GM13977 (cell line): ENCODE measurements at regions not wholly inside any gene's neighbourhood (a gene's known extent, or its start where the extent isn't known, plus 50 kb on each side); places are given as distances from the start of the nearest gene placed in this dataset.

Experiments
- DNase-seq: peaks from one replicate; pipeline ENCODE4 v3.0.0; 2012; ENCODE audit warnings: low spot score
- in situ Hi-C: fragments of 300-500 bp; cut with MboI; formaldehyde crosslinking; loops from one replicate; pipeline ENCODE4 v1.12.0; 2022; ENCODE audit warnings: low sequenced_read_pairs, low pct_unique_long_range_greater_than_20kb, mixed read lengths, inconsistent platforms; ENCODE audit not compliant: unreplicated experiment
- TF ChIP-seq, protein P1 (sequence below): IDR thresholded peaks from 2 replicates; pipeline ENCODE4 v1.5.1; 2012; ENCODE audit warnings: mild to moderate bottlenecking, control low read depth; ENCODE audit not compliant: insufficient read depth; ENCODE audit errors: extremely low read depth, missing control alignments

DNA sequence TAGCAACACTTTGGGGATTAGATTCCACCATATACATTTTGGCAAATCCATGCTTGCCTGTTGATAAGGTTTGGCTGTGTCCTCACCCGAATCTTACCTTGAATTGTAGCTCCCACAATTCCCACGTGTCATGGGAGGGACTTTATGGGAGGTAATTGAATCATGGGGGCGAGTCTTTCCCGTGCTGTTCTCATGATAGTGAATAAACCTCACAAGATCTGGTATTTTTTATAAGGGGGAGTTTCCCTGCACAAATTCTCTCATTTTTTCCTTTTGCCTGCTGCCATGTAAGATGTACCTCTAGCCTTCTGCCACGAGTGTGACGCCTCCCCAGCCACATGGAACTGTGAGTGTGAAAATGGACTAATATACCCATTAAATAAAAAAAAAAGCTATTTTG, 265.3 kb downstream of the MRPL39 start:
- DNase-seq: no peak
- in situ Hi-C loops: no loop called here
- TF ChIP-seq, protein P1, sequence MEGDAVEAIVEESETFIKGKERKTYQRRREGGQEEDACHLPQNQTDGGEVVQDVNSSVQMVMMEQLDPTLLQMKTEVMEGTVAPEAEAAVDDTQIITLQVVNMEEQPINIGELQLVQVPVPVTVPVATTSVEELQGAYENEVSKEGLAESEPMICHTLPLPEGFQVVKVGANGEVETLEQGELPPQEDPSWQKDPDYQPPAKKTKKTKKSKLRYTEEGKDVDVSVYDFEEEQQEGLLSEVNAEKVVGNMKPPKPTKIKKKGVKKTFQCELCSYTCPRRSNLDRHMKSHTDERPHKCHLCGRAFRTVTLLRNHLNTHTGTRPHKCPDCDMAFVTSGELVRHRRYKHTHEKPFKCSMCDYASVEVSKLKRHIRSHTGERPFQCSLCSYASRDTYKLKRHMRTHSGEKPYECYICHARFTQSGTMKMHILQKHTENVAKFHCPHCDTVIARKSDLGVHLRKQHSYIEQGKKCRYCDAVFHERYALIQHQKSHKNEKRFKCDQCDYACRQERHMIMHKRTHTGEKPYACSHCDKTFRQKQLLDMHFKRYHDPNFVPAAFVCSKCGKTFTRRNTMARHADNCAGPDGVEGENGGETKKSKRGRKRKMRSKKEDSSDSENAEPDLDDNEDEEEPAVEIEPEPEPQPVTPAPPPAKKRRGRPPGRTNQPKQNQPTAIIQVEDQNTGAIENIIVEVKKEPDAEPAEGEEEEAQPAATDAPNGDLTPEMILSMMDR: no peak

DNA sequence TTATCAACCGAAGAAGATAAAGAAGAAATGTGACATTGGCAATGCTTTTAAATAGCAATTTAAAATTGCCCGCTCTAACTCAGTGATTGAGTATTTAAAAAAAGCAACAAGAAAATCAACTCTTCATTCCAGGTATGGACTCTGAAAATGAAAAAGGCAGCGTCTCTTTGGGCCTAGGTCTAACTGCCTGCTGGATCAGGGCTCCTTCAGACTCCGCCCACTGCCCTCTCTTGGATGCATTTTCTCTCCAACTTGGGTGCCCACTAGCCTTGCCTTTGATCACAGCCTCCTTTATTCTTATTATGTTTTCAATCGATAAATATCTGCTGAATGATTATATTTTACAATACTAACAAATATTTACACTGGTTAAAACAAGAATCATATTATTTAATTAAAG, 268.9 kb downstream of the MRPL39 start:
- TF ChIP-seq, protein P1: no peak
- no peak for DNase-seq
- in situ Hi-C loops: no loop called here

DNA sequence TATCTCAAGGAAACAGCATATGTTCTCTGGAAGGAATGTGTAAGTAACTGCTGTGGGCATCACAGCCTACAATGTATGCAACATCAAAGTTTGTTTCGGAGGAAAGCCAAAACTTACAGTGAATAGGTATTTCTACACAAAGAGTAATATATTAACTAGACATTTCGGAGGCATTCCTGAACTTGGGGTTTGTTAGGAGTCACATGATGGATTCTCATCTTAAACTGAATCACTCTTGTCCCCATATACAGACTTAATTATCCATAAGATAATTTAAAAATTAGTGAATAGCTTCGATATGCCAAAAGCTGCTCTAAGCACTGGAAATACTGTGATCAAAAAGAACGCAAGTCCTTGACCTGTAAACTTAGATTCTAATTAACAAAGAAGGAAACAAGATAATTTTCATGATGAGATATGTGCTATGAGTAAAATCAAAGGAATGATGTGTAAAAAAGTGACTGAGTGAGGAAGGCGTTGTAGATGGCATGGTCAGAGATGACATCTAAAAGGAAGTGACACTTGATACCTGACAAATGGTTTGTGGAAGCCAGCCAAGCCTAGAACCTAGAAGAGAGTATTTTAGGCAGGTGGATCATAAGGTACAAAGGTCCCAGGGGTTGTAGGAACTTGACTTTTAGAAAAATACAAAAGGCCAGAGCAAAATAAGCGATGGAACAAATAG, 273.1 kb downstream of the MRPL39 start:
- no peak for DNase-seq
- TF ChIP-seq, protein P1: no peak
- in situ Hi-C loops: no loop called here

DNA sequence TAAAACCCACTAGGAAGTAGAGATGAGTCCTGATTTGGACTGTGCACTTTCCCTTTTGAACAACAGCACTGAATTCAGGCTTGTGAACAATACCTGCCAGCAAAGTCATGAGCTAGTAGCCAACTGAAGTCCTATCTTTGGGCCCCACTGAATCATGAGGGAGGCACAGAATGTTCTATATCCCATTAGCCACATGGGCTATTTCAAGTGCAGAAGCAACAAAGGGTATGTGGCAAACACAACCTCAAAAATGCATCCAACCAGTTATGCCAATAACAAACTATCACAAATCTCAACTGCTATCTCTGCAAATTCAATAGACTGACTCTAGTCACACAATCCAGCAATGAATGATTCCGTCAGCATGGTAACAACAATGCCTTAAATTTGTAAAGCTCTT, 276.0 kb downstream of the MRPL39 start:
- in situ Hi-C loops: no loop called here
- no peak for DNase-seq
- TF ChIP-seq, protein P1: no peak

DNA sequence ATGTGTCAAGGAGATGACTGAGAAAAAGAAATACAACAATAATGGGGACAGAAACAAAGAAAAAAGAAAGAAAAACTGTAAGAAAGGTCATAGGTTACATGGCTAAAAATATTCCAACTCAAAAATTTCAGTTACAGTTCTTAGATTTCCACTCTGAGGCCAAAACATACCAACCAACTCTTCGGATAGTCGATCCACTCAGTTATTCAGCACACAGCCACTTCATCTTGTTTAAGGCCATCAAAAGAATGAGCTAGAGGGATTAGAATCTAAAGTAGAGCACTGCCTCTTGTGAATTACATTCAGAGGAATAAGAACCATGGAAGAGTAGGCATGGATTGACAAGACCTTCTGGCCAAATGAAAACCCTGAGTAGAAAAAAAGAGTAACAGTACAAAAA, 277.0 kb downstream of the MRPL39 start:
- no peak for DNase-seq
- TF ChIP-seq, protein P1: no peak
- in situ Hi-C loops: no loop called here

DNA sequence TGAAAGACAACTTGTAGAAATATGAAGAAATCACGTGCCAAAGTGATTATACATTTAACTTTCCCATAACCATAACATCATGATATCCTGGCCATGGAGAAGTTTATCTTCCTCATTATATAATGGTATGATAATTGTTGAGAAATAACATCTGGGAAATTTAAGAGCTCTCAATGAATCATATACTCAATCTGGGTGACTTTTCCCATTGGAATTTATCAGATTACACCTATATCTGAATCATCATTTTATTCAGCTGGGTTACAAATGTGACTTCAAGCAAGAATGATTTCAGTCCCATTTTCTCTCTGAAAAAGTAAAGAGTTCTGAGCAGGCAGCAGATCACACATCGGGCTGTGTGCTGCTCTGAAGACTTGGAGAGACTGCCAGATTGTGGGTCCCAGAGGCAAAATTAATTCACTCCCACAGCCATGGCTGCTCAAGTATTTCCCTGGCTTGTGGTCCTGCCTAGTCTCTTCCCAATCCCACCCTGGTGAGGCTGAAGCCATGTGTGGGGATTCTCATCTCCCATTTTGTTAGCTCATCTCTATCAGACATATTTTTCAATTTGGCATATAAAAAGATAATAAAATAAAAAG, 278.0 kb downstream of the MRPL39 start:
- DNase-seq: no peak
- TF ChIP-seq, protein P1: no peak
- in situ Hi-C loops: no loop called here
